PC-3 (cell line): ENCODE measurements at regions not wholly inside any gene's neighbourhood (a gene's known extent, or its start where the extent isn't known, plus 50 kb on each side); places are given as distances from the start of the nearest gene placed in this dataset.

Experiments used
- EZH2 ChIP-seq: fragments of 300-600 bp; sonication (generic); IDR thresholded peaks from one replicate; pipeline ENCODE4 v1.6.1; 2017; ENCODE audit warnings: antibody characterized with exemption, mild to moderate bottlenecking, low read length; ENCODE audit not compliant: unreplicated experiment
- EZH2phosphoT487 ChIP-seq: fragments of 300-600 bp; sonication (generic); IDR thresholded peaks from 2 replicates; pipeline ENCODE4 v1.6.1; 2018; ENCODE audit warnings: mild to moderate bottlenecking, antibody characterized with exemption, low read length, borderline replicate concordance
- TF ChIP-seq, protein P1 (sequence below): fragments of 300-600 bp; sonication (generic); conservative IDR thresholded peaks from 2 replicates; pipeline ENCODE4 v1.5.1; 2017; ENCODE audit warnings: antibody characterized with exemption, low read depth, mild to moderate bottlenecking, low read length

- TF ChIP-seq, protein P1, sequence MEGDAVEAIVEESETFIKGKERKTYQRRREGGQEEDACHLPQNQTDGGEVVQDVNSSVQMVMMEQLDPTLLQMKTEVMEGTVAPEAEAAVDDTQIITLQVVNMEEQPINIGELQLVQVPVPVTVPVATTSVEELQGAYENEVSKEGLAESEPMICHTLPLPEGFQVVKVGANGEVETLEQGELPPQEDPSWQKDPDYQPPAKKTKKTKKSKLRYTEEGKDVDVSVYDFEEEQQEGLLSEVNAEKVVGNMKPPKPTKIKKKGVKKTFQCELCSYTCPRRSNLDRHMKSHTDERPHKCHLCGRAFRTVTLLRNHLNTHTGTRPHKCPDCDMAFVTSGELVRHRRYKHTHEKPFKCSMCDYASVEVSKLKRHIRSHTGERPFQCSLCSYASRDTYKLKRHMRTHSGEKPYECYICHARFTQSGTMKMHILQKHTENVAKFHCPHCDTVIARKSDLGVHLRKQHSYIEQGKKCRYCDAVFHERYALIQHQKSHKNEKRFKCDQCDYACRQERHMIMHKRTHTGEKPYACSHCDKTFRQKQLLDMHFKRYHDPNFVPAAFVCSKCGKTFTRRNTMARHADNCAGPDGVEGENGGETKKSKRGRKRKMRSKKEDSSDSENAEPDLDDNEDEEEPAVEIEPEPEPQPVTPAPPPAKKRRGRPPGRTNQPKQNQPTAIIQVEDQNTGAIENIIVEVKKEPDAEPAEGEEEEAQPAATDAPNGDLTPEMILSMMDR = no peak
- TF ChIP-seq EZH2 (no peak), EZH2phosphoT487 (no peak)
Observed at GRCh38 chr2:167388901-167389300, 500.6 kb downstream of the XIRP2 start.
